ENCODE measurements at regions not wholly inside any gene's neighbourhood (a gene's known extent, or its start where the extent isn't known, plus 50 kb on each side); places are given as distances from the start of the nearest gene placed in this dataset.

GRCh38 chr10:3909339-3909738, 124.3 kb upstream of the KLF6 start:
- DNase-seq (ENCODE audit: low read depth in 2 of 2), result no peak

GRCh38 chr10:3908183-3908582, 123.2 kb upstream of the KLF6 start:
- DNase-seq (ENCODE audit: low read depth in 2 of 2), result no peak

GRCh38 chr10:3907514-3907913, 122.5 kb upstream of the KLF6 start:
- no peak for DNase-seq (ENCODE audit: low read depth in 2 of 2)

GRCh38 chr10:3906511-3907111, 121.6 kb upstream of the KLF6 start:
- no peak for DNase-seq (ENCODE audit: low read depth in 2 of 2)

GRCh38 chr10:3904419-3904960, 119.5 kb upstream of the KLF6 start:
- no peak for DNase-seq (ENCODE audit: low read depth in 2 of 2)

GRCh38 chr10:3902809-3903410, 117.9 kb upstream of the KLF6 start:
- no peak for DNase-seq (ENCODE audit: low read depth in 2 of 2)

GRCh38 chr10:3902054-3902808, 117.2 kb upstream of the KLF6 start:
- no peak for DNase-seq (ENCODE audit: low read depth in 2 of 2)

GRCh38 chr10:3901370-3901769, 116.4 kb upstream of the KLF6 start:
- DNase-seq (ENCODE audit: low read depth in 2 of 2), result no peak

GRCh38 chr10:3900391-3900790, 115.4 kb upstream of the KLF6 start:
- DNase-seq (ENCODE audit: low read depth in 2 of 2), result no peak

GRCh38 chr10:3898821-3899220, 113.8 kb upstream of the KLF6 start:
- no peak for DNase-seq (ENCODE audit: low read depth in 2 of 2)

- no peak for DNase-seq (ENCODE audit: low read depth in 2 of 2)
Observed at GRCh38 chr10:3897156-3897555, 112.1 kb upstream of the KLF6 start.

- no peak for DNase-seq (ENCODE audit: low read depth in 2 of 2)
Observed at GRCh38 chr10:3896161-3896560, 111.2 kb upstream of the KLF6 start.

GRCh38 chr10:3895045-3895631, 110.1 kb upstream of the KLF6 start:
- no peak for DNase-seq (ENCODE audit: low read depth in 2 of 2)

GRCh38 chr10:3893901-3894563, 109.0 kb upstream of the KLF6 start:
- DNase-seq (ENCODE audit: low read depth in 2 of 2), result no peak

GRCh38 chr10:3892440-3893425, 107.7 kb upstream of the KLF6 start:
- no peak for DNase-seq (ENCODE audit: low read depth in 2 of 2)

GRCh38 chr10:3891396-3891795, 106.4 kb upstream of the KLF6 start:
- DNase-seq (ENCODE audit: low read depth in 2 of 2), result no peak

GRCh38 chr10:3890602-3891352, 105.8 kb upstream of the KLF6 start:
- no peak for DNase-seq (ENCODE audit: low read depth in 2 of 2)

GRCh38 chr10:3889961-3890522, 105.0 kb upstream of the KLF6 start:
- no peak for DNase-seq (ENCODE audit: low read depth in 2 of 2)

- DNase-seq (ENCODE audit: low read depth in 2 of 2), result peak in 1 of 2 experiments; percentile 23
Observed at GRCh38 chr10:3887885-3888476, 103.0 kb upstream of the KLF6 start.
